ENCODE measurements at regions not wholly inside any gene's neighbourhood (a gene's known extent, or its start where the extent isn't known, plus 50 kb on each side); places are given as distances from the start of the nearest gene placed in this dataset.

DNA sequence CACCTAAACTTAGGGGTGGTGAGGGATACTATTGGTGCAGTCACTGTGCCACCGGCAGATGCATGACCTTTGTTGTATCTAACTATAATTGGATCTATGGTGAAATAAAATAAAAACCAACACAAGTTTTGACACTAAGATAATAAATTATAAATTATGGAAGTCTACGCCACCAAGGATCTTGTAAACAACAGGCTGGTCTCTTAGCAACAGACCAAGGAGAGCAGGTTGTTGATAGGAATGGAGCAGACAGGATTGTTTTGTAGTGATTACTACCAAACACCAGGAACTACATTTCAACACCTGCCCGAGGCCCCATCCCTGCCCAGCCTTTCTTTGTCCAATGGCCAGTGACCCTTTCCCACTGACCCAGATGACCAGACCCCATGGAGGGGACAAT lies 1178.0 kb downstream of the VRK1 start:
- H3K27ac ChIP-seq (ENCODE audit: poor library complexity, severe bottlenecking): no peak overlapping the region
- H3K27me3 ChIP-seq (ENCODE audit: insufficient read depth, poor library complexity, severe bottlenecking): no peaks in the 10 kb centered on the region

DNA sequence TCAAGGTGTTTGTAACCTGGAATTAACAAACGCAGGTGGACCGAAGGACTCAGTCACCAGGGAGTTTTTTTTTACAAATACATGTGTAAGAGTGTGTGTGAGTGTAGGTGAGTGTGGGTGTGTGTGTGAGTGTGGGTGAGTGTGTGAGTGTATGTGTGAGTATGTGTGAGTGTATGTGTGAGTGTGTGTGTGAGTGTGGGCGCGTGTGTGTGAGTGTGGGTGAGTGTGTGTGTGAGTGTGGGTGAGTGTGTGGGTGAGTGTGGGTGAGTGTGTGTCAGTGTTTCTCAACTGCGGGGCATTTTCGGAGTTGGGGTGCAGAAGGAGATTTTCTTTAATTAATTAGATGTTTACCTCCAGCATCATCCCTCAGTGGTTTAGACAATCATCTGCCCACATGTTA lies 1178.8 kb downstream of the VRK1 start:
- no peak for DNase-seq (ENCODE audit: low spot score)
- Histone ChIP-seq H3K4me3 (ENCODE audit: severe bottlenecking) (no peak overlapping the region), H3K36me3 (ENCODE audit: low read depth) (no peaks in the 10 kb centered on the region), H3K4me1 (ENCODE audit: insufficient read depth, poor library complexity, severe bottlenecking) (peaks cover 16% of the 10 kb centered on the region), H3K27ac (ENCODE audit: poor library complexity, severe bottlenecking) (no peak overlapping the region), H3K27me3 (ENCODE audit: insufficient read depth, poor library complexity, severe bottlenecking) (no peaks in the 10 kb centered on the region), H3K9me3 (ENCODE audit: severe bottlenecking) (no peaks in the 10 kb centered on the region)
- TF ChIP-seq CTCF (IDR thresholded peaks at IDR 0.05; ENCODE audit: poor library complexity, severe bottlenecking): no peak
- ATAC-seq (ENCODE audit: low read depth): no peak

More for the DNA sequence above, 1178.0 kb downstream of the VRK1 start:
- no peak for TF ChIP-seq CTCF (IDR thresholded peaks at IDR 0.05; ENCODE audit: poor library complexity, severe bottlenecking)
- Histone ChIP-seq H3K9me3 (ENCODE audit: severe bottlenecking) (no peaks in the 10 kb centered on the region), H3K4me3 (ENCODE audit: severe bottlenecking) (no peak overlapping the region), H3K36me3 (ENCODE audit: low read depth) (no peaks in the 10 kb centered on the region), H3K4me1 (ENCODE audit: insufficient read depth, poor library complexity, severe bottlenecking) (peaks cover 16% of the 10 kb centered on the region)
- ATAC-seq (ENCODE audit: low read depth): no peak
- no peak for DNase-seq (ENCODE audit: low spot score)

DNA sequence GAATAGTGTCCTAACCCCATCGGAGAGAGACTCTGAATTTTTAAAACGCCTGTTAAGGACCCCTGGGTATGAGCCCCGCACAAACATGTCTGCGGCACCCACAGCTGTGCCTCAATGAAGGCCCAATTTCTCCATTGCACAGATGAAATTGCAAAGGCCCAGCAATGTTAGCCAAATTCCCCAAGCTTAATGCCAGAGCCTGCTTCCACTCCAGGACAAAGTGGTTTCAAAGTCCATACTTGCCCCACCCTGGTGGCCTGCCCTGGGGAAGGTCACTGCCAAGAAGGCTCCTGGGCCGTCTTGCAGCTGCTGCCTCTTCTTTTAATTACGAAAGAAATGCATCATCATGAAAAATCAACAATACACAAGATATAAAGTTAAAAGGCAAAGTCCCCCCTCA lies 1179.7 kb downstream of the VRK1 start:
- TF ChIP-seq CTCF (IDR thresholded peaks at IDR 0.05; ENCODE audit: poor library complexity, severe bottlenecking): no peak
- H3K36me3 ChIP-seq (ENCODE audit: low read depth): no peaks in the 10 kb centered on the region
- no peak overlapping the region for H3K4me3 ChIP-seq (ENCODE audit: severe bottlenecking)
- no peaks in the 10 kb centered on the region for H3K27me3 ChIP-seq (ENCODE audit: insufficient read depth, poor library complexity, severe bottlenecking)
- DNase-seq (ENCODE audit: low spot score) (no peak), ATAC-seq (ENCODE audit: low read depth) (no peak)
- peaks cover 16% of the 10 kb centered on the region for H3K4me1 ChIP-seq (ENCODE audit: insufficient read depth, poor library complexity, severe bottlenecking)
- H3K9me3 ChIP-seq (ENCODE audit: severe bottlenecking): no peaks in the 10 kb centered on the region
- H3K27ac ChIP-seq (ENCODE audit: poor library complexity, severe bottlenecking): no peak overlapping the region

DNA sequence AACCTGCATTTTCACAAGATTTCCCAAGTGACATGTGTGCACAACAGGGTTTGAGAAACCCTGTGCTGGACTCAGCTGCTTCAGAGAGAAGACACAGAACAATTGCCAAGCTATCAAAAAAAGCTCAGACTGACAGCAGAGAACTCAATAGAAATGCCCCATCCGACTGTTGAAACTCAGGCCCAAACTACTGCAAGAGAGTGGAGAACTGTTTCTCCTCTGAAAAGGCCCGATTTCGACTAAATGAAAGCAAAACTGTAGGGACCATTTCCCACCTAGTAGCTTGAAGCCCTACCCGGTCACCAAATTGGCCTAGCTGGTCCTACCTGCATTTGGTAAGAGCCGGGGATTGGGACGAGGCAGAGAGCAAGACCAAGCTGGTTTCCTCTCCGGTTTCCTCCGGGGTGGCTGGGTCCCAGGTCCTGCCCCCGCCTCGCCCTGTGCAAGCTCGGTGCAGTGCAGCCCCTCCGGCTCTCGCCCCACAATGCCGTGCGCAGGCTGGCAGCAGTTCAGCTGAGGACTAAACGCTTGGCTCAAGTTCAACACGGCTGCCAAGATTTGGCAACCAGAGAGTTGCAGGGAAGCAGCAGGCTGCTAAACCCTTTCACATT lies 1180.6 kb downstream of the VRK1 start:
- peak overlapping the region; percentile 39 for H3K27ac ChIP-seq (ENCODE audit: poor library complexity, severe bottlenecking)
- no peak for TF ChIP-seq CTCF (IDR thresholded peaks at IDR 0.05; ENCODE audit: poor library complexity, severe bottlenecking)
- H3K4me3 ChIP-seq (ENCODE audit: severe bottlenecking): peak overlapping the region; percentile 21
- H3K36me3 ChIP-seq (ENCODE audit: low read depth): no peaks in the 10 kb centered on the region
- H3K4me1 ChIP-seq (ENCODE audit: insufficient read depth, poor library complexity, severe bottlenecking): peaks cover 16% of the 10 kb centered on the region
- DNase-seq (ENCODE audit: low spot score) (peak; percentile 87), ATAC-seq (ENCODE audit: low read depth) (peak; percentile 83)
- no peaks in the 10 kb centered on the region for H3K9me3 ChIP-seq (ENCODE audit: severe bottlenecking)
- no peaks in the 10 kb centered on the region for H3K27me3 ChIP-seq (ENCODE audit: insufficient read depth, poor library complexity, severe bottlenecking)

- H3K9me3 ChIP-seq (ENCODE audit: severe bottlenecking): no peaks in the 10 kb centered on the region
- H3K27me3 ChIP-seq (ENCODE audit: insufficient read depth, poor library complexity, severe bottlenecking): no peaks in the 10 kb centered on the region
- DNase-seq (ENCODE audit: low spot score) (peak; percentile 90), ATAC-seq (ENCODE audit: low read depth) (peak; percentile 96)
- peak overlapping the region; percentile 39 for H3K27ac ChIP-seq (ENCODE audit: poor library complexity, severe bottlenecking)
- H3K36me3 ChIP-seq (ENCODE audit: low read depth): no peaks in the 10 kb centered on the region
- H3K4me1 ChIP-seq (ENCODE audit: insufficient read depth, poor library complexity, severe bottlenecking): peaks cover 16% of the 10 kb centered on the region
- TF ChIP-seq CTCF (IDR thresholded peaks at IDR 0.05; ENCODE audit: poor library complexity, severe bottlenecking): peak; percentile 90
- H3K4me3 ChIP-seq (ENCODE audit: severe bottlenecking): peak overlapping the region; percentile 21
Observed at GRCh38 chr14:97978341-97978740, 1181.2 kb downstream of the VRK1 start.

Measured in RWPE2 (cell line).